CD4-positive, alpha-beta T cell (primary cell): ENCODE measurements at regions not wholly inside any gene's neighbourhood (a gene's known extent, or its start where the extent isn't known, plus 50 kb on each side); places are given as distances from the start of the nearest gene placed in this dataset.

Experiments
- ATAC-seq: fragments of 200-7000 bp; cut with Tn5 transposase; one replicate; pipeline ENCODE4 v1.10.0; 2022; ENCODE audit warnings: mild to moderate bottlenecking; ENCODE audit not compliant: poor library complexity
- CTCF ChIA-PET: fragments of 350-600 bp; sonication (Branson Sonifier 250); formaldehyde crosslinking; loops from one replicate; lab custom pipeline; 2021; ENCODE audit warnings: antibody characterized with exemption, inconsistent platforms; lab: Charles Lee
- POLR2A ChIA-PET: fragments of 350-600 bp; sonication (Branson Sonifier 250); formaldehyde crosslinking; loops from one replicate; lab custom pipeline; 2021; ENCODE audit warnings: antibody characterized with exemption, inconsistent platforms; lab: Charles Lee
- DNase-seq, 14 experiments: peaks; one replicate each; pipeline ENCODE4 v3.0.0-alpha.2; 2013 to 2020; ENCODE audit warnings: mixed read lengths in 2 of 14
- H3K27ac ChIP-seq, 2 donors: one replicate each; pipeline versions ENCODE4 v1.5.1 to v1.7.0; 2013; ENCODE audit warnings: low read length in 2 of 2, low read depth in 1 of 2, mild to moderate bottlenecking in 1 of 2
- H3K27me3 ChIP-seq, 2 experiments: 1 replicate in 1 of 2; 2 replicates in 1 of 2; pipeline versions ENCODE4 v1.6.1 to v1.7.0; 2013; ENCODE audit warnings: low read length in 2 of 2, control low read depth in 1 of 2, mild to moderate bottlenecking in 1 of 2, moderate library complexity in 1 of 2; ENCODE audit not compliant: insufficient read depth in 2 of 2, control insufficient read depth in 1 of 2
- H3K36me3 ChIP-seq: one replicate; pipeline ENCODE4 v1.6.1; 2013; ENCODE audit warnings: low read length, control low read depth; ENCODE audit not compliant: insufficient read depth
- H3K4me1 ChIP-seq: one replicate; pipeline ENCODE4 v1.6.1; 2013; ENCODE audit warnings: low read length, control low read depth; ENCODE audit not compliant: insufficient read depth
- H3K4me3 ChIP-seq: one replicate; pipeline ENCODE4 v1.5.1; 2013; ENCODE audit warnings: mild to moderate bottlenecking, low read length, moderate library complexity
- H3K9me3 ChIP-seq, 2 experiments: 1 replicate in 1 of 2; 2 replicates in 1 of 2; pipeline versions ENCODE4 v1.6.1 to v1.7.0; 2013; ENCODE audit warnings: low read length in 2 of 2, mild to moderate bottlenecking in 2 of 2, control low read depth in 1 of 2, moderate library complexity in 1 of 2; ENCODE audit not compliant: control insufficient read depth in 1 of 2, insufficient read depth in 1 of 2
- H3K27ac Mint-ChIP-seq: one replicate; pipeline ENCODE4 v1.8.0; 2020; ENCODE audit warnings: mixed read lengths
- H3K27me3 Mint-ChIP-seq: one replicate; pipeline ENCODE4 v1.8.0; 2021; ENCODE audit warnings: mixed read lengths
- H3K36me3 Mint-ChIP-seq: one replicate; pipeline ENCODE4 v1.8.0; 2021; ENCODE audit warnings: low read depth, mixed read lengths
- H3K4me1 Mint-ChIP-seq: one replicate; pipeline ENCODE4 v1.8.0; 2021; ENCODE audit warnings: low read depth, mixed read lengths
- H3K4me3 Mint-ChIP-seq: one replicate; pipeline ENCODE4 v1.8.0; 2020; ENCODE audit warnings: mild to moderate bottlenecking, mixed read lengths
- H3K9me3 Mint-ChIP-seq: one replicate; pipeline ENCODE4 v1.8.0; 2020; ENCODE audit warnings: mixed read lengths
- CTCF ChIP-seq: fragments of 200-600 bp; IDR thresholded peaks from one replicate; pipeline ENCODE4 v1.8.0; 2022; ENCODE audit warnings: antibody characterized with exemption, mild to moderate bottlenecking
- intact Hi-C, 2 experiments: fragments of 100-400 bp; cut with DNase I in 1 of 2; cut with micrococcal nuclease in 1 of 2; formaldehyde crosslinking; loops; one replicate each; pipeline versions ENCODE4 v1.15.1 to v1.9.0; 2023 to 2025; cut with DNase I, micrococcal nuclease

DNA sequence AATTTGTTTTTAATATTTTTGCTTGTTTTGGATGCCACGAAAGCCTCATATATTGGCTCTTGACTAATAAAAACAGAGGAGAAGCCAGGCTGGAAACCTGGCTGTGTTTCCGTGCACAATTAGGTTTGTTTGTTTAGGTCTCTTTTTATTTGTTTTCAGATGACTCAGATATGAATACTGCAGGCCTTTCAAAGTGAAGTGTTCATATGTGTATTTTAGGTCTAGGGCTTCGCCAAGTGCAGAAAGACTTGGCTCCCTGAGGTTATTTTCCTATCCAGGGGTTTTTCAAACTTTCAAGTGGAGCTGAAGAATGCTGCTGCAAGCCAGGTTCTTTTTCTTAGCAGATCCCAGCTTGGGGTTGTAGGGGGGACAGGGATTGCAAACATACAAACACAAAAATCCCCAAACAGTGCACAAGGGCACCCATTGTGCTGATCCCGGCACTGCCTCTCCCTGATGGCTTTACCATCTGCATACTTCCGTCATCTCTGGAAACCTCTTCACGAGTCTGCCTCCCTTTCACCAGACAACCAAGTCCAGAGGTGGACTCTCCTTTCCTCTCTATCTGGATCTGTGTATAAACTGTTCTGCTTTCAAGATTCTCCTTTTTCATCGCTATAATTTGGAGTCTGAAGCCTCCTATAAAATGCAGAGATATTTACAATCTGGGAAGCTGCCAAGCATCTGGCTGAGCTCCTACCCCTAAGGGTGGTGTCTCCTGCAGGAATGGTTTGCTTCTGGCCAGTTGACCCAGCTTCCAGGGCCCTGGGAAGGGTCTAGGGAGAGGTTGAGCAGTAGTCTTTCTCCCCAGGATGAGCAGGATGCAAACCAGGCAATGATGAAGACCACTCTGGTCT, 108.6 kb downstream of the SMIM20 start:
- Mint-ChIP-seq H3K9me3 (no peaks in the 10 kb centered on the region), H3K4me3 (no peak overlapping the region), H3K36me3 (no peaks in the 10 kb centered on the region), H3K27me3 (peaks cover 36% of the 10 kb centered on the region), H3K27ac (no peak overlapping the region), H3K4me1 (no peaks in the 10 kb centered on the region)
- Histone ChIP-seq H3K4me3 (no peak overlapping the region), H3K4me1 (peaks cover 3% of the 10 kb centered on the region), H3K9me3 (no peaks in the 10 kb centered on the region), H3K27me3 (peaks cover 0 to 4% of the 10 kb centered on the region in 2 experiments), H3K27ac (no peak overlapping the region), H3K36me3 (no peaks in the 10 kb centered on the region)
- ChIA-PET POLR2A (no interaction called here), CTCF (no interaction called here)
- no peak for DNase-seq
- intact Hi-C loops = no loop called here
- no peak for ATAC-seq
- TF ChIP-seq CTCF = no peak

DNA sequence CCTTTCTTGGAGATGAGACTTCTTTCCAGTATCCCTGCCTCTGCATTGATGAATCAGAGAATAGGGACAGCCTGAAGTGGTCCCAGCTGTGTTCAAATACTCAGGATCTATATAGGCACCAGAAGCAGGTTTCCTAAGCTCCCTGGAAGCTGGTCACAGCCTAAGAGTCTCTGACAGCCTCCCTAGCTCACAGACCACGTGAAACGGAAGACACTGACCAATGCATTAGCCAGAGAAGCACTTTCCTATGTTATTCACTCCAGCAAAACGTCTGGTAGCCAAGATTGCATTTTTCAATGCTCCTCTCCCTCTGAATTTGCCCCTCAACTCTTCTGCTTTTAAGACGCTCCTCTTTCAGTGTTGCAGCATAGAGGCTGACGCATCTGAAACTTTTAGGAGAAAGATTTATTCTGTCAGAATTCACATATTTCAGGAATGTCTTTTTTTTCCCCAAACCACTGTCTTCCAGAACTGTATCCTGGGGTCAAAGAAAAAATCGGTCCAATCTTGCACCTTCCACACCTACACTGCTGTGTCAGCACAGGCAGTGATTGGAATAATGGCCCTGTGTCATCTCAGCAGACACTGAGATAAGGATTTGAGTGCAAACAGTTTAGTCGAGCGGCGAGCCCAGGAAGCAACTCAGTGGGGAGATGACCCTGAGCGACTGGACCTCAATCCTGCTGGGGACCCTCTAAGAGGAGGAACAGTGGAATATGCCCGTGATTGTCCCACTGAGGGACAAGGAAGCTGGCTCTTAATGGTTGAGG, 109.4 kb downstream of the SMIM20 start:
- Mint-ChIP-seq H3K4me3 (no peak overlapping the region), H3K36me3 (no peaks in the 10 kb centered on the region), H3K27me3 (peaks cover 39% of the 10 kb centered on the region), H3K4me1 (no peaks in the 10 kb centered on the region), H3K27ac (no peak overlapping the region), H3K9me3 (no peaks in the 10 kb centered on the region)
- CTCF ChIA-PET = no interaction called here
- ATAC-seq (no peak), DNase-seq (no peak)
- Histone ChIP-seq H3K36me3 (no peaks in the 10 kb centered on the region), H3K27me3 (peaks cover 0 to 4% of the 10 kb centered on the region in 2 experiments), H3K27ac (no peak overlapping the region), H3K9me3 (no peaks in the 10 kb centered on the region), H3K4me1 (peaks cover 3% of the 10 kb centered on the region), H3K4me3 (no peak overlapping the region)
- no peak for TF ChIP-seq CTCF
- POLR2A ChIA-PET = no interaction called here
- intact Hi-C loops = no loop called here

DNA sequence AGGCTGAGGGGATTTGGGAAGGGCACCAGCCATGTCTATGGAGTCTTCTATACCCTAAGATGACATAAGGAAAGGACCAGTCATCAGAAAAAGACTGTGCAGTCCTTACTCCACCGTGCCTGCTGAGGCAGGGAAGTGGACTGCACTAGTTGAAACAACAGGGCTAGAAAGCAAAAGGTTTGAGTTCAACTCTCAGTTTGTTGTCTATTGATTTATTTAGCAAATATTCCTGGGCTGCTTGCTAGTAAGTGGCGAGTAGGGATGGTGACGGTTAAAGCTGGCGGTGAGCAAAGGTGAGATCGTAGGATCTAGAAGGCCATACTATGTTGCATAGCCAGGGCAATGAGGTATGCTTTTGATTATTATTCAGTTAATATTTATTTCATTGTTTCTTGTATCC, 110.1 kb downstream of the SMIM20 start:
- Histone ChIP-seq H3K36me3 (no peaks in the 10 kb centered on the region), H3K27me3 (peaks cover 0 to 6% of the 10 kb centered on the region in 2 experiments), H3K4me3 (no peak overlapping the region), H3K9me3 (no peaks in the 10 kb centered on the region), H3K27ac (no peak overlapping the region), H3K4me1 (peaks cover 9% of the 10 kb centered on the region)
- Mint-ChIP-seq H3K4me1 (no peaks in the 10 kb centered on the region), H3K4me3 (no peak overlapping the region), H3K9me3 (no peaks in the 10 kb centered on the region), H3K27me3 (peaks cover 39% of the 10 kb centered on the region), H3K36me3 (no peaks in the 10 kb centered on the region), H3K27ac (no peak overlapping the region)
- no peak for DNase-seq
- POLR2A ChIA-PET = no interaction called here
- CTCF ChIA-PET = no interaction called here
- ATAC-seq = no peak
- TF ChIP-seq CTCF = no peak
- intact Hi-C loops = no loop called here
